ENCODE measurements at regions not wholly inside any gene's neighbourhood (a gene's known extent, or its start where the extent isn't known, plus 50 kb on each side); places are given as distances from the start of the nearest gene placed in this dataset.
"Not testable (repeated sequence)": the region's sequence is repeated elsewhere in the genome, so short reads cannot be mapped to it uniquely, and the experiment has no call there.

DNA sequence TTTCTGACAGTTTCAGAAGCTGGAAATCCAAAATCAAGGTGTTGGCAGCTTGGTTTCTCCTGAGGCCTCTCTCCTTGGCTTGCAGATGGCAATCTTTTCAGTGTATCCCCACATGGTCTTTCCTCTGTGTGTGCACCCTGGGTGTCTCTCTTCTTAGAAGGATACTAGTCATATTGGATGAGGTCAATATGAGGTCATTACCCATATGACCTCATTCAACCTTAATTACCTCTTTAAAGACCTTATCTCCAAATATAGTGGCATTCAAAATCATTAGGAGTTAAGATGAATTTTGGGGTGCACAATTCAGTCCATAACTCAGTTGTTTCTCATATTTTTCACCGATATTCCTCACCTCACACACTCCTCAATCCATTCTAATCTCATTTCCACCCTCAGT, 92.4 kb upstream of the TGM3 start:
- no peak for DNase-seq

GRCh38 chr20:2204021-2204420, 91.8 kb upstream of the TGM3 start:
- DNase-seq: no peak

DNA sequence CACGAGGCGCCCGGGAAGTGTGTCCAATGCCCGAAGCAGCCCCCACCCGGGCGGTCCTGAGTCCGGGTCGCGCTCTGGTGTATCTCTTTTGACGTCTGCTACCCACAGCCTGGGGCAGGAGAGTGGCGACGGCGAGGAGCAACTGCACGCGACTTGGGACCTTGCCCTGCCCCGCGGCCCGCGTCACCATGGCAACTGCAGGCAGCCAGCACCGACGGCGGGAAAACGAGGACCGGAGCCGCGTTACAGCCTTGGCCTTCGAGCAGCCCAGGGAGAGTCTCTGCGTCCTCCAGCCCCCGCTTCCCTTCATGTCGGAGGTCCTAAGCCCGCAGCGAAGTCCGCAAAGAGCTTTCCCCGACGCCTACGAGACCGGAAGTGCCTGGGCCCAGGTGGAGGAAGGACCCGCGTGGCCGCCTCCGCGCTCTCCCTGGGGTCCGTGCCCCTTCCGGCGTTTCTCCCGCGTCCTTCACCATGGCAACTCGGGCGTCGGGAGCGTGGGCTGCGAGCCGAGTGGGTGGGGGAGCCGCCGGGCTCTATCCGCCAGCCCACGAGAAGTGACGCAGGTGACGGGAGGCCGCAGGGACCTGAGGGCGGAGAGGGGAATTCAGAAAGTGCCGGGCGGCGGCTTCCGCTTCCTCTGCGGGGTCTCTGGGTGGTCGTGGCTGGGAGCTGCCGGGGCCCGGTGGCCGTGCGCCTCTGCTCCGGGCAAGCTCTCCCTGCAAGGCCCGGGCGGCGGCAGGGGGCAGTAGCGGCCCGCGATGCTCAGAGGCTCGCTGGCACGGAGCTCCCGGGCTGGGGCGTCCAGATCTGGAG, 88.6 kb upstream of the TGM3 start:
- DNase-seq: peak; percentile 46

- no peak for DNase-seq
Measured at GRCh38 chr20:2207770-2208097, 88.1 kb upstream of the TGM3 start.

DNA sequence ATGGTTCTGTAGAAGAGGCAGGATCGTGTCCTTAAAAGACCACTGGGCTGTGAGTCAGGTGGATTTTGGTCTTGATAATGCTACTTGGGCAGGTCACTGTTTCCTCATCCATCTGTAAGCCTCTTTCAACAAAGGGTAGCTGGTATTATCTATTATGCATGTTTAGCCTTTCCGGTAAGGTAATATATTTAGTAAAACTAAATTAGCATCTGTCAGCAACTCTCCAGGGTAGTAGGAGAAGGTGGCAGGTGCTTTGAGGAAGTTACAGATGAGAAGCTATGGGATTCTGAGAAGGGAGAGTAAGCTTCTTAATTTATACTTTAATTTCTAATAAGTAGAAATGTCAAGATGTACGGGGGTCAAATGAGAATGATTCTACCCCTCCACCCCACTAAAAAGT, 86.9 kb upstream of the TGM3 start:
- DNase-seq: no peak

GRCh38 chr20:2210646-2211552, 84.9 kb upstream of the TGM3 start:
- peak; percentile 0 for DNase-seq

DNA sequence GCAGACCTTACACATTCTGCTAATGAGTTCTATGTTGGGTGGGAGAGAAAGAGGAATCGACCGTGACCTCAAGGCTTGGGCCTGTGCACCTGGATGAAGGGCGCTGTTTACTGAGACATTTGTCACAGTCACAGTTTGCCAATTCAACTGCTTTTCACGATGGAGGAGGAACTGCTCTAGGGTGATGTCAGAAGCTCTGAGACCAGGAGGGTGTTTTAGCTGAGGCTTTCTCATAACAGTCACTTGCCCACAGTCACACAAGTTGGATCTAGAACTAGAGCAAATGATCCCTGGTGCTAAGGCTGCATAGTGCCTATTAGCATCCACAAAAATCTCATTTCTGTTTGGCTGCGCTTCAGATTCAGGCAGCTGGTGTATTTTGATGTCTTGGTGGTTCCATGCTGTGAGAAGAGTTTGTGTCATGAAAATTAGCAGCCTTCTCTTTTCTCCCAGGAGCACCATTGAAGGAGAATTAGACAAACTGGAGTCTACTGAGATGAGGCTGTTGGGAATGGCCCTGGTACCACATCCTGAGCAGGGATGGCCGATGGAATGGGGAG, 83.3 kb upstream of the TGM3 start:
- no peak for DNase-seq

DNA sequence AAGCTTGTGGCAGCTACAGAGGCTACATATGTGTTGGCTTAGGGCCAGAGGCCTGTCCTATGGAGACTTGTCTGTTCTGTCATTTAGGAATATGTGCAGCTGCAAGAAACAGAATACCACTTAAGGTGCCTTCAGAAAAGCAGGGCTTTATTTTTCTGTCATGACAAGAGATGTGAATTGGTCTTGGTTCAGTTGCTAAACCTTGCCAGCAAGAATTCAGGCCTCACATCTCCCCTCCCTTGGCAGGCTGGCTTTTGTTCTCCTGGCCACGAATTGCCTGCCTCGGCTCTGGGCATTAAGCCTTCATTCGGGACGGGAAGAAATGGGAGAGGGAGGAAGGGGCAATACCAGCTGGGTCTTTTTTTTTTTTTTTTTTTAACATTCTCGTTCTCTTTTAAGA, 82.4 kb upstream of the TGM3 start:
- DNase-seq: no peak

DNA sequence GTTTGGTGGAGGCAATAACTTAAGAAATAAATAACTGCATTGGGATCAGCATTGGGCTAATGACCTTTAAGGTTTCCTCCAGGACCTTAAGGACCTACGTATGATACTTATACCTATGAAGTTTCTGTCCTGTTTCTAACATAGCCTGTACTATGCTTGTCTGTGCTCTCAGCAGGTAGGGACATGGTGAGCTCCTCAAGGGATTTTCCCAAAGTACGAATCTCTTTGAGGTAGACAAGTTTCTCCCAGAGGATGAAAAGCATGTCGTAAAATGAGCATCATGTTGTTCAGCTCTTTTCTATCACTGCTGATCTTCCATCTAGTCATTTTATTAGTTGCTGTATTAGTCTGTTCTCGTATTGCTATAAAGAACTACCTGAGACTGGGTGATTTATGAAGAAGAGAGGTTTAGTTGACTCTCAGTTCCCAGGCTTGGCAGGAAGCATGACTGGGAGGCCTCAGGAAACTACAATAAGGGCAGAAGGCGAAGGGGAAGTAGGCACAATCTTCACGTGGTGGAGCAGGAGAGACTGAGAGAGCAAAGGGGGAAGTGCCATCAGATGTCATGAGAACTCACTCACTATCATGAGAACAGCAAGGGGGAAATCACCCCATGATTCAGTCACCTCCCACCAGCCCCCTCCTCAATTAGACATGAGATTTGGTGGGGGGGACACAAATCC, 77.8 kb upstream of the TGM3 start:
- no peak for DNase-seq

DNA sequence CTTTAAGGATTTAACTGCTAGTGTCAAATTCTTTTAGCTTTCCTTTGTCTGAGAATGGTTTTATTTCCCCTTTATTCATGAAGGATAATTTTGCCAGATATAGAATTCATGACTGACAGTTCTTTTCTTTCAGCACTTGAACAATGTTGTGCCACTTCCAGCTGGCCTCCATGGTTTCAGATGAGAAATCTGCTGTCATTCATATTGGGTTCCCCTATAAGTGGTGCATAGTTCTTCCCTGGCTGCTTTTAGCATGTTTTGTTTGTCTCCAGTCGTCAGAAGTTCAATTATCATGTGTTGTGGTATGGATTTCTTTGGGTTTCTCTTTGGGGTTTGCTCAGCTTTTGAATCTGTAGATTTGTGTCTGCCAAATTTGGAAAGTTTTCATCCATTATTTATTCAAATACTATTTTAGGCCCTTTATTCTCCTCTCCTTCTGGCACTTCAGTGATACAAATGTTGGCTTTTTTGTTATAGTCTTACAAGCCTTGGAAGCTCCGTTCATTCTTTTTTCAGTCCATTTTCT, 76.3 kb upstream of the TGM3 start:
- no peak for DNase-seq

DNA sequence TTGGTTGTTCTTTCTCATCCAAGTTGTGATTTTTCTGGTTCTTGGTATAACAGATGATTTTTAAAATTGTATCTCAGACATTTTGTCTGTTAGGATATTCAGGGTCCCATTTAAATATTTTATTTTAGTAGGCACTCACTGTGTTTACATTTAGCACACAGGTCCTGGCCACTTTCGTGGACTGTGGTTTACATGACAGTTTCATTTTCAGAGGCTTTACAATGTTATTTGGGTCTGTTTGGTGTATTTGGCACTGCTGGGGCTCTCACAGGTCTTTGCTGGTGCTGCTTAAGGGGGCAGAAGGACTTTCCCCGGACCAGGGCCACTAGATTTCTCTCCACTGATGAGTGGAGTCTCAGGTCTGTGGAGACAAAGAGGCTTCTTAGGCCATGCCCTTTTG, 75.5 kb upstream of the TGM3 start:
- no peak for DNase-seq

DNA sequence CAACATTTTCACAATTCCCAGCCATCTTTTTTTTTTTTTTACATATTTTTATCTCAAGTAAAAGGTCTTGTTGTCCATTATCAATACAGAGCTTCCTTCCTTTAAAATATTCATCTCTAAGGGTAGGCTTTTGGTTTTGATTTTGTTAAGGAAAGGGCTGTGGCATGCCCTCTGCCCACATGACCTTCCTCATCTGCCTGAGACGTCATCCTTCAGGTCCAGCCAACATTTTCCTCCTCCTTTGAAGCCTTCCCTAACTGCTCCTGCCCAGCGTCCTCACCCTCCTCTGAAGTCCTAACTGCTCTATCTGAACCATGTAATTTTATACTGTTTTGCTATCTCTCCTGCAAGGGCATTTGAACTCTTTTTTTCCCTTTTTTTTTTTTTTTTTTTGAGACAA, 73.9 kb upstream of the TGM3 start:
- DNase-seq: no peak

DNA sequence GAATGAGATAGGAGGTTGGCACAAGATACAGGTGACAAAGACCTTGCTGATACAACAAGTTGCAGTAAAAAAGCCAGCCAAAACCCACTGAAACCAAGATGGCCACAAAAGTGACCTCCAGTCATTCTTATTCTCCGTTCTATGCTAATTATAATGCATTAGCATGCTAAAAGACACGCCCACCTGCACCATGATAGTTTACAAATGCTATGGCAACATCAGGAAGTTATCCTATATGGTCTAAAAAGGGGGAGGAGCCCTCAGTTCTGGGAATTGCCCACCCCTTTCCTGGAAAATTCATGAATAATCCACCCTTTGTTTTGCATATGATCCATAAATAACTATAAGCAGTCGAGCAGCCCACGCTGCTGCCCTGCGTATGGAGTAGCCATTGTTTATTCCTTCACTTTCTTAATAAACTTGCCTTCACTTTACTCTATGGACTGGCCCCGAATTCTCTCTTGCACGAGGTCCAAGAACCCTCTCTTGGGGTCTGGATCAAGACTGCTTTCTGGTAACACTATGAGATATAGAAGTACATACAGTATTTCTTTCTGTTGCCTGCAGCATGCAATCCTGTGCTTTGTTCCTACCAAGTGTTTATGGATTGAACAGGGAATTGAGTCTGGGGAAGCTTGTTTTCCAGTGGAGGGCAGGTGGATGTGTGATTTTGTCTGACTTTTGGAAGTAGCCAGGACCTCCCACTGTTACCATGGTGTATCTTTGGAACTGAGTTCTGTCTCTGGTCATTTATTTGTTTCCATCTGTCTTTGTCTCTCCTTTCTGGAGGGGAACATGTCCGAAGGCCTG, 72.0 kb upstream of the TGM3 start:
- no peak for DNase-seq

DNA sequence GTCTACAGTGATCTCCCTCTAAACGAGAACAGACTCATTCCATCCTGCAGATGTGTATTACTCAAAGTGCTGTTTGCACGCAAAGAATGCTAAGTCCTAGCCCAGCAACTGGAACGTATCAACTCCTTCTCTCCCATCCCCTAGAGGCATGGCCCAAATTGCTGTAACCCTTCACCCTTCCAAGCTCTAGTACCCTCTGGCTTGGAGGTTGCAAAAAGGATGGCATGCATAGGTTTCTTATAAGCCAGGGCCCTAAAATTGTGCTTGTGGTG, 71.5 kb upstream of the TGM3 start:
- DNase-seq: no peak

GRCh38 chr20:2227285-2227684, 68.5 kb upstream of the TGM3 start:
- not testable (repeated sequence) for DNase-seq

DNA sequence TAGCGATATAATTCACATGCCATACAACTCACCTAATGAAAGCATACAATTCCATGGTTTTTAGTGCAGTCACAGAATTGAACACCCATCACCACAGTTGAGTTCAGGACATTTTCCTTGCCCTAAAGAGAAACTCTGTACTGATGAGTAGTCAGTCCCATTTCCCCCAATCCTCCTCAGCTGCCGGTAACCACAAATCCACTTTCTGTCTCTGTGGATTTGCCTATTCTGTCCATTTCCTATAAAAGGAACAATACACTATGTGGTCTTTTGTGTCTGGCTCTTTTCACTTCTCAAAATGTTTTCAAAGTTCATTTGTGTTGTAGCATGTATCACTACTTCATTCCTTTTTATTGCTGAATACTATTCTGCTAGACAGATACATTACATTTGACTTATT, 67.9 kb upstream of the TGM3 start:
- no peak for DNase-seq

DNA sequence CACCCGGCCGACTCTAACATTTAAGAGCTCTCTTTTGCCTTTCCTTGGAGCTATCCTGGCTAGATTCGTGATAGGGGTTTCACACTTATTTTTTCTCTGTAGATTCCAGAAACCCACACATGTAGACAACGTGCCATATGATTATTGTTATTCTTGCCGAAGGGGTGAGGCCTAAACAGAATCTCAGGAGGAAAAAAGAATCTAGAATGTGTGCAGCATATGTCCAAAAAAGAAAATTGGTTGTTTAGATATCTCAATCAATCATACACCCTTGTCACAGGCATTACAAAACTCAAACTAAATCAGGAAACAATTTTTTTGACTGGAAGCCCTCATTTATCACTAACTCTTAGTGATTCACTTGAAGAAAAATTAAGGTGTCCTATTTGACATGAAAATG, 66.9 kb upstream of the TGM3 start:
- DNase-seq: no peak

- no peak for DNase-seq
Measured at GRCh38 chr20:2230726-2231488, 64.9 kb upstream of the TGM3 start.

GRCh38 chr20:2231701-2232100, 64.1 kb upstream of the TGM3 start:
- no peak for DNase-seq

- no peak for DNase-seq
Measured at GRCh38 chr20:2234598-2235191, 61.1 kb upstream of the TGM3 start.

DNA sequence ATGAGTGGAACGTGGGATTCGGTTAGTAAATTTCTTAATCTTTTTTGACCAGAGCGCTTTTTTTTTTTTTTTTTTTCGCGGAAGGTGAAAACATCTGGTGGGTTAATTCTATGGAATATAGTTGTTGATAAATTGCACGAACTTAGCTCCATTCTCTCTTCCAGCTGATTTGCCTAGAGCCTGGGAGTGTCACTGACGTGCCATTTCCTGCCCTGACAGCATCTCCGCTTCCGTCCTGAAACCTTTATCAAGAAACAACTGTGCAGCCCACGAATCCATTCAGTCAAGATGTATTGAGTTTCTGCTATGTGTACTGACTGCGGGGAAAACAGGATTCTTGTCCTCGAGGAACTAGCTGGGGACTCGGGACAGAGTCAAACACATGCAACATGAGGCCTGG, 59.5 kb upstream of the TGM3 start:
- DNase-seq: no peak

Measured in NCI-H1436 (cell line).